ENCODE measurements at regions not wholly inside any gene's neighbourhood (a gene's known extent, or its start where the extent isn't known, plus 50 kb on each side); places are given as distances from the start of the nearest gene placed in this dataset.

GRCh38 chr12:74689071-74689655 is 151.5 kb downstream of the ATXN7L3B start:
- H3K27me3 ChIP-seq, result no peaks in the 10 kb centered on the region
- no peak overlapping the region for H3K27ac ChIP-seq
- peak; percentile 94 for FAIRE-seq
- intact Hi-C loops (cut with DNase I), result no loop called here
- WGBS, 2 donors, result 16 to 32% methylated on average over 3 of the region's 3 CpGs
- no peaks in the 10 kb centered on the region for H3K9me3 ChIP-seq
- TF ChIP-seq, protein P1, sequence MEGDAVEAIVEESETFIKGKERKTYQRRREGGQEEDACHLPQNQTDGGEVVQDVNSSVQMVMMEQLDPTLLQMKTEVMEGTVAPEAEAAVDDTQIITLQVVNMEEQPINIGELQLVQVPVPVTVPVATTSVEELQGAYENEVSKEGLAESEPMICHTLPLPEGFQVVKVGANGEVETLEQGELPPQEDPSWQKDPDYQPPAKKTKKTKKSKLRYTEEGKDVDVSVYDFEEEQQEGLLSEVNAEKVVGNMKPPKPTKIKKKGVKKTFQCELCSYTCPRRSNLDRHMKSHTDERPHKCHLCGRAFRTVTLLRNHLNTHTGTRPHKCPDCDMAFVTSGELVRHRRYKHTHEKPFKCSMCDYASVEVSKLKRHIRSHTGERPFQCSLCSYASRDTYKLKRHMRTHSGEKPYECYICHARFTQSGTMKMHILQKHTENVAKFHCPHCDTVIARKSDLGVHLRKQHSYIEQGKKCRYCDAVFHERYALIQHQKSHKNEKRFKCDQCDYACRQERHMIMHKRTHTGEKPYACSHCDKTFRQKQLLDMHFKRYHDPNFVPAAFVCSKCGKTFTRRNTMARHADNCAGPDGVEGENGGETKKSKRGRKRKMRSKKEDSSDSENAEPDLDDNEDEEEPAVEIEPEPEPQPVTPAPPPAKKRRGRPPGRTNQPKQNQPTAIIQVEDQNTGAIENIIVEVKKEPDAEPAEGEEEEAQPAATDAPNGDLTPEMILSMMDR (IDR thresholded peaks at IDR 0.05), result peak in 3 of 4 donors; percentile 28 to 46 (median 41)
- no peaks in the 10 kb centered on the region for H3K4me1 ChIP-seq
- no peaks in the 10 kb centered on the region for H3K36me3 ChIP-seq
- DNase-seq, result no peak
- peak in 2 of 4 donors; percentile 44 for ATAC-seq
- no peak overlapping the region for H3K4me3 ChIP-seq

- no peak overlapping the region for H3K4me3 ChIP-seq
- intact Hi-C loops (cut with DNase I), result no loop called here
- no peaks in the 10 kb centered on the region for H3K27me3 ChIP-seq
- H3K36me3 ChIP-seq, result no peaks in the 10 kb centered on the region
- ATAC-seq (no peak), DNase-seq (no peak), FAIRE-seq (no peak)
- no peak overlapping the region for H3K27ac ChIP-seq
- TF ChIP-seq, protein P1 (IDR thresholded peaks at IDR 0.05), result no peak
- H3K9me3 ChIP-seq, result no peaks in the 10 kb centered on the region
- H3K4me1 ChIP-seq, result no peaks in the 10 kb centered on the region
- WGBS, 2 donors, result 70 to 82% methylated on average over 2 of the region's 2 CpGs
Observed at GRCh38 chr12:74689929-74690328, 152.3 kb downstream of the ATXN7L3B start.

DNA sequence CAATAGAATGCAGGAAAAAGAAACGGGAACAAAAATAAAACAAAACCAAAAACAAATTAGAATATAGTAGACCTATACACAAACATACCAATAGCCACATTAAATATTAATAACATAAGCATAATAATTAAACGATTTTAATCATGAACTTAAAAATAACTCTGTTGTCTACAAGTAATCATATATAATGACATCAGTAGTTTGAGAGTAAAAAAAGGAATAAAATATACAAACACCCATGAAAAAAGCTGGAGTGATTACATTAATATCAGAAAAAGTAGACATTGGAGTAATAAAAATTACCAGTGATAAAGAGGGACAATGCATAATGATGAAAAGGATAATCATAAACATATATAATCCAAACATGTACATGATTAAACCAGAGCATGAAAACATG is 181.8 kb downstream of the ATXN7L3B start:
- intact Hi-C loops (cut with DNase I), result no loop called here
- FAIRE-seq, result peak; percentile 60
- no peak for DNase-seq
- Histone ChIP-seq H3K9me3 (no peaks in the 10 kb centered on the region), H3K27me3 (no peaks in the 10 kb centered on the region), H3K27ac (no peak overlapping the region), H3K4me1 (no peaks in the 10 kb centered on the region), H3K36me3 (no peaks in the 10 kb centered on the region), H3K4me3 (no peak overlapping the region)
- TF ChIP-seq, protein P1 (IDR thresholded peaks at IDR 0.05), result no peak
- ATAC-seq, result no peak
- WGBS, 2 donors, result 53 to 60% methylated on average over 2 of the region's 2 CpGs

GRCh38 chr12:74722709-74723108 is 185.1 kb downstream of the ATXN7L3B start:
- Histone ChIP-seq H3K9me3 (no peaks in the 10 kb centered on the region), H3K27me3 (no peaks in the 10 kb centered on the region), H3K4me1 (no peaks in the 10 kb centered on the region), H3K27ac (no peak overlapping the region), H3K36me3 (no peaks in the 10 kb centered on the region), H3K4me3 (no peak overlapping the region)
- FAIRE-seq (no peak), ATAC-seq (no peak), DNase-seq (no peak)
- intact Hi-C loops (cut with DNase I), result no loop called here
- 8 to 18% methylated on average over 3 of the region's 3 CpGs for WGBS, 2 donors
- TF ChIP-seq, protein P1 (IDR thresholded peaks at IDR 0.05), result no peak

DNA sequence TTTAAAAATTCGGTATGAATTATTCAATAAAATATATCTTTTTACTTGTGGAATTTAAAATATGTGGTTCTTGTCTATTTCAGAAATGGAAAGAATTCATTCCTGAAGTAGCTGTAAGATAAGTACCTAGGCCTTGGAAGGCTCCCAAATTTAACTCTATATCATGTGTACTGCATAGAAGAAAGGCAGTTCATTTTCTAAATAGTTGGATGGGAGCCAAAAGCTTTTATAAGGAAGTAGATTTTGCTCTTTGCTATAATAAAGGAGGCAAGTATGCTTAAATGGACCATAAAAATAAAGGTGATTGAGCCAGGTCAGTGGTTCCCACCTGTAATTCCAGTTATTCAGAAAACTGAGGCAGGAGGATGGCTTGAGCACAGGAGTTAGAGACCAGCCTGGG is 187.5 kb downstream of the ATXN7L3B start:
- H3K27ac ChIP-seq, result no peak overlapping the region
- TF ChIP-seq, protein P1 (IDR thresholded peaks at IDR 0.05), result no peak
- no peaks in the 10 kb centered on the region for H3K4me1 ChIP-seq
- H3K27me3 ChIP-seq, result no peaks in the 10 kb centered on the region
- intact Hi-C loops (cut with DNase I), result no loop called here
- no peaks in the 10 kb centered on the region for H3K36me3 ChIP-seq
- no peak overlapping the region for H3K4me3 ChIP-seq
- WGBS, 2 donors, result 30 to 41% methylated on average over 1 of the region's 1 CpG
- no peaks in the 10 kb centered on the region for H3K9me3 ChIP-seq
- no peak for DNase-seq
- FAIRE-seq, result no peak
- ATAC-seq, result no peak
